ENCODE measurements at regions not wholly inside any gene's neighbourhood (a gene's known extent, or its start where the extent isn't known, plus 50 kb on each side); places are given as distances from the start of the nearest gene placed in this dataset.

DNA sequence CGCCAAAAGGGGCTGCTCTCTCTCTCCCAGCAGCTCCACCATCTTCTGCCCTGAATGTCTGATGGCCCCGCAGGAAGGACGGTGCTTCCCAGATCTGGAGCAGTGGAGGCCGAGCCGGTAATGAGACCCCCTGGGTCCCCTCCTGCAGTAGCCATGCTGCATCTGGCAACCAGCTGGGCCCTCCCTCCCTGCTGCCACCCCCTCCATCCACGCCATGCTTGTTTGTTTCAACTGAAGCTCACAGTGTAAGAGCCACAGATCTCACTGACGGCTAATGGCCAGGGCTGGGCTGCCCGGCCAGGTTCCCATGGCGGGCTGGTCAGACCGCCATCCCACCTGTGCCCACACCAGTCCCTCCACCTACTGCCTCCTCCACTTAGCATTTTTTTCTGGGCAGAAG lies 260.8 kb downstream of the UACA start:
- Histone ChIP-seq H3K4me1 (peaks cover 0 to 28% (median 26%) of the 10 kb centered on the region in 4 donors), H3K4me3 (no peak overlapping the region), H3K27me3 (no peaks in the 10 kb centered on the region), H3K27ac (no peak overlapping the region), H3K9me3 (no peaks in the 10 kb centered on the region), H3K36me3 (no peaks in the 10 kb centered on the region)
- TF ChIP-seq, protein P1, sequence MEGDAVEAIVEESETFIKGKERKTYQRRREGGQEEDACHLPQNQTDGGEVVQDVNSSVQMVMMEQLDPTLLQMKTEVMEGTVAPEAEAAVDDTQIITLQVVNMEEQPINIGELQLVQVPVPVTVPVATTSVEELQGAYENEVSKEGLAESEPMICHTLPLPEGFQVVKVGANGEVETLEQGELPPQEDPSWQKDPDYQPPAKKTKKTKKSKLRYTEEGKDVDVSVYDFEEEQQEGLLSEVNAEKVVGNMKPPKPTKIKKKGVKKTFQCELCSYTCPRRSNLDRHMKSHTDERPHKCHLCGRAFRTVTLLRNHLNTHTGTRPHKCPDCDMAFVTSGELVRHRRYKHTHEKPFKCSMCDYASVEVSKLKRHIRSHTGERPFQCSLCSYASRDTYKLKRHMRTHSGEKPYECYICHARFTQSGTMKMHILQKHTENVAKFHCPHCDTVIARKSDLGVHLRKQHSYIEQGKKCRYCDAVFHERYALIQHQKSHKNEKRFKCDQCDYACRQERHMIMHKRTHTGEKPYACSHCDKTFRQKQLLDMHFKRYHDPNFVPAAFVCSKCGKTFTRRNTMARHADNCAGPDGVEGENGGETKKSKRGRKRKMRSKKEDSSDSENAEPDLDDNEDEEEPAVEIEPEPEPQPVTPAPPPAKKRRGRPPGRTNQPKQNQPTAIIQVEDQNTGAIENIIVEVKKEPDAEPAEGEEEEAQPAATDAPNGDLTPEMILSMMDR (IDR thresholded peaks at IDR 0.05), result no peak
- TF ChIP-seq POLR2A (IDR thresholded peaks at IDR 0.05), result no peak
- no peak for DNase-seq

DNA sequence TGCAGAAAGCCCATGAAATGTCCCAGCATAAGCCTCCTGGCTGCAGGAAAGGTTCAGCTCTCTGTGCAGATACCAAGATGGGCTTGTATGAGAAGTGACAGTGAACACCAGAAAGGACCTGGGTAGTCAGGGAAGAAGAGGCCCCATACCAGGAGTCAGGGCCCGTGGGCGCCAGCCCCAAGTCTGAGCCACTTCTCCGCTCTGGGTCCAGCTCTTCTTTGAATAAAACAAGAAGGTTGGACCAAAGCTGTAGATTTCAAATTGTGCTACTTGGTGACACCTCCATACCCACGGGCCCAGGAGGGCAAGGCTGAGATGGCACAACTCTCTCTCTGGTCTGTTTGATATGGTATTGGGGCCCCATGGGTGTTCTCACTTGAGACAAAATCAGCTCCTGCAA lies 261.5 kb downstream of the UACA start:
- TF ChIP-seq POLR2A (IDR thresholded peaks at IDR 0.05), result no peak
- TF ChIP-seq, protein P1 (IDR thresholded peaks at IDR 0.05), result no peak
- Histone ChIP-seq H3K9me3 (no peaks in the 10 kb centered on the region), H3K27me3 (no peaks in the 10 kb centered on the region), H3K4me3 (no peak overlapping the region), H3K36me3 (no peaks in the 10 kb centered on the region), H3K4me1 (peaks cover 0 to 28% (median 26%) of the 10 kb centered on the region in 4 donors), H3K27ac (no peak overlapping the region)
- no peak for DNase-seq

DNA sequence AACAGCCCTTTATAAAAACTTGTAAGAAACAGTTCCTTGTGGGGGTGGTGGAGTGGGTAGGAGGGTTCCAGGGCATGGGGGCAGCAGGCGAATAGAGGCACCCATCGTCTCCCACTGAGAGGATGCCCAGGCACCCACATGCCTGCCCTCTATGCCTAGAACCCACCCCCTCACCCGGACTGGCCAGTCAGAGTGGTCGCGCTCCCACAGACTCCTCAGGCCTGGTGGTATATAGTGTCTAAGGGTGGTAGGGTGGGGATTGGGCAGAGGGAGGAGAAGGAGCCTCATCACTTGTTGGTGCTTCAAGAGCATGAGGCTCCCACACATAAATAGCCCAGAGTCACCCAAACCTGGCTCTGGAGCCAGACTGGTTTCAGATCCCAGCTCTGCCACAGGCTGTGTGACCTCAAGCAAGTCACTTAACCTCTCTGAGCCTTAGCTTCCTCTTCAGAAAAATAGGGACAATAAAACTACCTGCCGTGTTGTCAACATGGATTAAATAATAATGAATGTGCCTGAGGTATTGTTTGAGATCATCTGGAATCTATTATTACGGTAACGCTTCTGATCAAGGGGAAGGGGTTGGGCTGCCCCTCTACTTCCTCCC lies 262.1 kb downstream of the UACA start:
- no peak for TF ChIP-seq POLR2A (IDR thresholded peaks at IDR 0.05)
- TF ChIP-seq, protein P1 (IDR thresholded peaks at IDR 0.05), result no peak
- no peaks in the 10 kb centered on the region for H3K27me3 ChIP-seq
- H3K4me1 ChIP-seq, result peaks cover 0 to 28% (median 25%) of the 10 kb centered on the region in 4 donors
- no peaks in the 10 kb centered on the region for H3K9me3 ChIP-seq
- H3K27ac ChIP-seq, result no peak overlapping the region
- no peak overlapping the region for H3K4me3 ChIP-seq
- DNase-seq, result no peak
- no peaks in the 10 kb centered on the region for H3K36me3 ChIP-seq

DNA sequence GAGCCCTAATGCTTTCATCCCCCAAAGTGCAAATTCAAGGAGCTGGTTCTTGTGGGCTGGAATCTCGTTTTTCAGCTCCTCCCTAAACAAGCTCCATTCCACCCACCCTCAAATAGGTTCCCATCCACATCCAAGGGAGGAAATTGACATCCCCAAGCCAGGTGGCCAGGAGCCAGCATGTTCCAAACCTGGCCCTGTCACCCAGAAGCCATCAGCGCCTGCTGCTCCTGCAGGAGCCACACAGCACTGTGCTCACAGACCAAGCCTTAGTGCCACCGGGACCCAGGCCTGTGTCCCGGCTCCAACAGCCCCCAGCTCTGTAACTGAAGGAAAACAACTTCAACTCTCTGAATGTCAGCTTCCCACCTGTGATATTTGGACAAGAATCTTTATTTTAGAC lies 263.6 kb downstream of the UACA start:
- H3K36me3 ChIP-seq, result no peaks in the 10 kb centered on the region
- H3K27ac ChIP-seq, result no peak overlapping the region
- no peak overlapping the region for H3K4me3 ChIP-seq
- H3K27me3 ChIP-seq, result no peaks in the 10 kb centered on the region
- no peak for TF ChIP-seq POLR2A (IDR thresholded peaks at IDR 0.05)
- TF ChIP-seq, protein P1 (IDR thresholded peaks at IDR 0.05), result no peak
- no peak for DNase-seq
- H3K4me1 ChIP-seq, result peaks cover 0 to 21% (median 17%) of the 10 kb centered on the region in 4 donors
- no peaks in the 10 kb centered on the region for H3K9me3 ChIP-seq

DNA sequence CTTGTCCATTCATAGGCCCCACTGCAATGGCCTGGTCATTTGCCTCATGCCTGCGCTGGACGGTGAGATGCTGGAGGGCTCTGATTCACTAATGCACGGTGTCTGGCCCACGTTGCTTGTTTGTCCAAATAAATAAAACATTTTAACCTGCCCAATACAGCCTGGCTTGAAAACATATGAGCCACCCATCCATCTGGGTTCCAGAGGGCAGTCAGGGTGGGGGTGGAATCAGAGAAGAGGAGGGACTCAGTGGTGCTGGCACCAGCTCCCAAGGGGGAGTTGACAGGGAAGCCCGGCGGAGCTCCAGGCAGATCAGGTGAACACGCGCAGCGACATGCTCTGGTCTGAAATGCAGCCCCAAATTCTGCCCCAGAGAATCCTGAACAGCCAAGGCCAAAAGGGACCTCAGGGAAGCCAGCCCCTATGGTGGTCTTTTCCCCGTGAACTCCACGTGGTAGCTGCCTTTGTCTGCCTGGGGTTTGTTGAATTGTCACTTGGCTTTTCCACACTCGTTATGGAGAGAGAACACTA lies 265.2 kb downstream of the UACA start:
- Histone ChIP-seq H3K27ac (no peak overlapping the region), H3K4me1 (peaks cover under 1 to 18% (median 6%) of the 10 kb centered on the region in 4 donors), H3K36me3 (no peaks in the 10 kb centered on the region), H3K4me3 (no peak overlapping the region), H3K9me3 (no peaks in the 10 kb centered on the region), H3K27me3 (no peaks in the 10 kb centered on the region)
- TF ChIP-seq, protein P1 (IDR thresholded peaks at IDR 0.05), result no peak
- no peak for TF ChIP-seq POLR2A (IDR thresholded peaks at IDR 0.05)
- no peak for DNase-seq
